ENCODE measurements at regions not wholly inside any gene's neighbourhood (a gene's known extent, or its start where the extent isn't known, plus 50 kb on each side); places are given as distances from the start of the nearest gene placed in this dataset.

DNA sequence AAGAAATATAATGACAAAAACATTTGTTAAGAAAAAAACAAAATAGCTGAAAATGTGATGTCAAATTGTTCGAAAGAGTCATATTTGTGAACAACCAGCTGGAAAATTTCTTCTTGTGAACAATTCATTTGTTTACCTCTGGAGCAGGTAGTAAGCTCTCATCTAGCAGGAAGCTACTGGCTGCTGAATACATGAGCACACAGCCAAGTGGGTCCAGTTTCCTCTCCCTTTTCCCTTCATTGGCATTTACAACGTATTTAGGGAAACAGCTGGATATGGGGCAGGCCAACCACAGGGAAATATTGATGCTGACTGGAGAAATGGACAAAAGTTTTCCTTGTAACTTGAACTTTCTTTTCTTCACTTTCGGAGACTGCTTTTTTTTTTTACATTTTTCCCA is 1354.7 kb upstream of the EPHA6 start:
- Histone ChIP-seq H3K4me2 (ENCODE audit: low read length) (no peak overlapping the region), H3K79me2 (ENCODE audit: control insufficient read depth, low read length) (no peaks in the 10 kb centered on the region), H4K20me1 (ENCODE audit: control insufficient read depth, insufficient read depth, low read depth, low read length) (no peaks in the 10 kb centered on the region), H3K4me1 (ENCODE audit: control insufficient read depth, low read length) (no peaks in the 10 kb centered on the region), H3K27me3 (ENCODE audit: control insufficient read depth, low read length) (no peaks in the 10 kb centered on the region), H3K9me3 (ENCODE audit: control insufficient read depth, insufficient read depth, low read length) (no peaks in the 10 kb centered on the region), H3K27ac (ENCODE audit: low read depth, low read length) (no peak overlapping the region), H3K36me3 (ENCODE audit: control insufficient read depth, low read length) (no peaks in the 10 kb centered on the region), H3F3A (ENCODE audit: control insufficient read depth, insufficient read depth) (no peaks in the 10 kb centered on the region), H3K4me3 (ENCODE audit: low read length) (no peak overlapping the region), H3K9me2 (replicated peaks; ENCODE audit: control insufficient read depth, low read length) (no peaks in the 10 kb centered on the region)
- TF ChIP-seq, protein P1, sequence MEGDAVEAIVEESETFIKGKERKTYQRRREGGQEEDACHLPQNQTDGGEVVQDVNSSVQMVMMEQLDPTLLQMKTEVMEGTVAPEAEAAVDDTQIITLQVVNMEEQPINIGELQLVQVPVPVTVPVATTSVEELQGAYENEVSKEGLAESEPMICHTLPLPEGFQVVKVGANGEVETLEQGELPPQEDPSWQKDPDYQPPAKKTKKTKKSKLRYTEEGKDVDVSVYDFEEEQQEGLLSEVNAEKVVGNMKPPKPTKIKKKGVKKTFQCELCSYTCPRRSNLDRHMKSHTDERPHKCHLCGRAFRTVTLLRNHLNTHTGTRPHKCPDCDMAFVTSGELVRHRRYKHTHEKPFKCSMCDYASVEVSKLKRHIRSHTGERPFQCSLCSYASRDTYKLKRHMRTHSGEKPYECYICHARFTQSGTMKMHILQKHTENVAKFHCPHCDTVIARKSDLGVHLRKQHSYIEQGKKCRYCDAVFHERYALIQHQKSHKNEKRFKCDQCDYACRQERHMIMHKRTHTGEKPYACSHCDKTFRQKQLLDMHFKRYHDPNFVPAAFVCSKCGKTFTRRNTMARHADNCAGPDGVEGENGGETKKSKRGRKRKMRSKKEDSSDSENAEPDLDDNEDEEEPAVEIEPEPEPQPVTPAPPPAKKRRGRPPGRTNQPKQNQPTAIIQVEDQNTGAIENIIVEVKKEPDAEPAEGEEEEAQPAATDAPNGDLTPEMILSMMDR (IDR thresholded peaks at IDR 0.05; ENCODE audit: low read depth, low read length, poor library complexity, severe bottlenecking): no peak
- TF ChIP-seq EZH2phosphoT487 (IDR thresholded peaks at IDR 0.05; ENCODE audit: borderline replicate concordance, low read length): no peak

DNA sequence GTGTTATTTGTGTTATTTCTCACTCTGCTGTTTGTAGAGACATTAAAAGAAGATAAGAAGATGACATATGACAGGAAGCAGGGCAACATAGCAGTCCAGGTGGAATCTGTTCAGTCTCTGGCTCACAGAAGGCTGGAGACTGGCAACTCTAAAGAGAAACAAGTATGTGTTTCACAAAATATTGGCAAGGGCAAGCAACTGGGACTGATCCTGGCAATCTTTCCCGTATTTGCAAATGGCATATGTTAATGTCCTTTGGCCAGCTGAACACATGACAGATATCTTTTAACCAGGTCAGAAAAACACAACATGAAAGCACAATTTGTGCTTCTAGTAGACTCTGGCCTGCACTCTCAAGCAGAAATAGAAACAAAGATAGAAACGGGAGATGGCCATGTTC is 1354.1 kb upstream of the EPHA6 start:
- H3K4me3 ChIP-seq (ENCODE audit: low read length): no peak overlapping the region
- H3K79me2 ChIP-seq (ENCODE audit: control insufficient read depth, low read length): no peaks in the 10 kb centered on the region
- H4K20me1 ChIP-seq (ENCODE audit: control insufficient read depth, insufficient read depth, low read depth, low read length): no peaks in the 10 kb centered on the region
- H3K9me3 ChIP-seq (ENCODE audit: control insufficient read depth, insufficient read depth, low read length): no peaks in the 10 kb centered on the region
- no peak overlapping the region for H3K27ac ChIP-seq (ENCODE audit: low read depth, low read length)
- no peaks in the 10 kb centered on the region for H3K9me2 ChIP-seq (replicated peaks; ENCODE audit: control insufficient read depth, low read length)
- no peaks in the 10 kb centered on the region for H3K27me3 ChIP-seq (ENCODE audit: control insufficient read depth, low read length)
- H3K4me2 ChIP-seq (ENCODE audit: low read length): no peak overlapping the region
- H3K36me3 ChIP-seq (ENCODE audit: control insufficient read depth, low read length): no peaks in the 10 kb centered on the region
- no peaks in the 10 kb centered on the region for H3K4me1 ChIP-seq (ENCODE audit: control insufficient read depth, low read length)
- TF ChIP-seq, protein P1 (IDR thresholded peaks at IDR 0.05; ENCODE audit: low read depth, low read length, poor library complexity, severe bottlenecking): no peak
- TF ChIP-seq EZH2phosphoT487 (IDR thresholded peaks at IDR 0.05; ENCODE audit: borderline replicate concordance, low read length): no peak
- no peaks in the 10 kb centered on the region for H3F3A ChIP-seq (ENCODE audit: control insufficient read depth, insufficient read depth)

DNA sequence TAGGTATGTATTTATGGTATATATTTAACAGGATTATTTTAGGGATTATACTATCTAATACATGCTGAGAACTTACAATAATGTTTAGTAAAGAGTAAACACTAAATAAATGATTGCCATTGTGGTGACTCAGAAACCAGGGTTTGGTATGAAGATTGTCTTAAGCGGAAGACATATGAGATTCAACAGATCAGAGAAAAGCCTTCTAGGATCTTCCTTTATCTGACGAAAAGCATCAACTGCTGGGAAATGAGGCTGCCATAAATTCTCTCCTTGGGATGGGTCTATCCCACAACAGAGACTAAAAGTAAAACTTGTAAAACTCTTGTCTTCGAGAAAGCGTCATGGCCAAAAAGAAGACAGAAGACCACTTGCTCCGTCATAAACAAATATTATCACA is 1352.2 kb upstream of the EPHA6 start:
- no peaks in the 10 kb centered on the region for H3K36me3 ChIP-seq (ENCODE audit: control insufficient read depth, low read length)
- TF ChIP-seq EZH2phosphoT487 (IDR thresholded peaks at IDR 0.05; ENCODE audit: borderline replicate concordance, low read length): no peak
- TF ChIP-seq, protein P1 (IDR thresholded peaks at IDR 0.05; ENCODE audit: low read depth, low read length, poor library complexity, severe bottlenecking): no peak
- H3K27ac ChIP-seq (ENCODE audit: low read depth, low read length): no peak overlapping the region
- H3K4me2 ChIP-seq (ENCODE audit: low read length): no peak overlapping the region
- H4K20me1 ChIP-seq (ENCODE audit: control insufficient read depth, insufficient read depth, low read depth, low read length): no peaks in the 10 kb centered on the region
- no peaks in the 10 kb centered on the region for H3K27me3 ChIP-seq (ENCODE audit: control insufficient read depth, low read length)
- H3K79me2 ChIP-seq (ENCODE audit: control insufficient read depth, low read length): no peaks in the 10 kb centered on the region
- no peak overlapping the region for H3K4me3 ChIP-seq (ENCODE audit: low read length)
- H3K4me1 ChIP-seq (ENCODE audit: control insufficient read depth, low read length): no peaks in the 10 kb centered on the region
- no peaks in the 10 kb centered on the region for H3K9me2 ChIP-seq (replicated peaks; ENCODE audit: control insufficient read depth, low read length)
- H3F3A ChIP-seq (ENCODE audit: control insufficient read depth, insufficient read depth): no peaks in the 10 kb centered on the region
- H3K9me3 ChIP-seq (ENCODE audit: control insufficient read depth, insufficient read depth, low read length): no peaks in the 10 kb centered on the region

DNA sequence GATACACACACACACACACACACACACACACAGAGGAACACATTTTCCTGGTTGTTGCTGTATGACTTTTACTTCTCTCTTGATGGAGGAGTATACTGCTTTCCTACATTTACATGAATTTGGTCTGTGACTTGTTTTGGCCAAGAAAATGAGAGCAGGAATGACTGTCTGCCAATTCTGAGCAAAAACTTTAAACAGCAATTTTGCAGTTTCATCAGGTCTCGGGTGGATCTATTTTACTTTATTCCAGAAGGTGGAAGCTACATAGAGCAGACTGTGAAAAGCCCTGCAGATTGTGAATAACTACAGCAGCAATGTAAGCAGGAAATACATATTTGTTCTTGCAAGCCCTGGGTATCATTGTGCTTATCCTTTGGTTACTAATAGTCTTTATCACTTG is 1350.0 kb upstream of the EPHA6 start:
- no peaks in the 10 kb centered on the region for H3K9me3 ChIP-seq (ENCODE audit: control insufficient read depth, insufficient read depth, low read length)
- H3K79me2 ChIP-seq (ENCODE audit: control insufficient read depth, low read length): no peaks in the 10 kb centered on the region
- H3K4me3 ChIP-seq (ENCODE audit: low read length): no peak overlapping the region
- H4K20me1 ChIP-seq (ENCODE audit: control insufficient read depth, insufficient read depth, low read depth, low read length): no peaks in the 10 kb centered on the region
- no peak overlapping the region for H3K27ac ChIP-seq (ENCODE audit: low read depth, low read length)
- H3K36me3 ChIP-seq (ENCODE audit: control insufficient read depth, low read length): no peaks in the 10 kb centered on the region
- no peaks in the 10 kb centered on the region for H3K9me2 ChIP-seq (replicated peaks; ENCODE audit: control insufficient read depth, low read length)
- no peaks in the 10 kb centered on the region for H3K27me3 ChIP-seq (ENCODE audit: control insufficient read depth, low read length)
- no peaks in the 10 kb centered on the region for H3K4me1 ChIP-seq (ENCODE audit: control insufficient read depth, low read length)
- H3F3A ChIP-seq (ENCODE audit: control insufficient read depth, insufficient read depth): no peaks in the 10 kb centered on the region
- TF ChIP-seq, protein P1 (IDR thresholded peaks at IDR 0.05; ENCODE audit: low read depth, low read length, poor library complexity, severe bottlenecking): no peak
- TF ChIP-seq EZH2phosphoT487 (IDR thresholded peaks at IDR 0.05; ENCODE audit: borderline replicate concordance, low read length): no peak
- no peak overlapping the region for H3K4me2 ChIP-seq (ENCODE audit: low read length)

Data from DOHH2 (cell line).